GM19238 (cell line): ENCODE measurements at regions not wholly inside any gene's neighbourhood (a gene's known extent, or its start where the extent isn't known, plus 50 kb on each side); places are given as distances from the start of the nearest gene placed in this dataset.

ENCODE experiments used
- DNase-seq: peaks from one replicate; pipeline ENCODE4 v3.0.0; 2011; ENCODE audit warnings: low spot score; ENCODE audit not compliant: insufficient read length

DNA sequence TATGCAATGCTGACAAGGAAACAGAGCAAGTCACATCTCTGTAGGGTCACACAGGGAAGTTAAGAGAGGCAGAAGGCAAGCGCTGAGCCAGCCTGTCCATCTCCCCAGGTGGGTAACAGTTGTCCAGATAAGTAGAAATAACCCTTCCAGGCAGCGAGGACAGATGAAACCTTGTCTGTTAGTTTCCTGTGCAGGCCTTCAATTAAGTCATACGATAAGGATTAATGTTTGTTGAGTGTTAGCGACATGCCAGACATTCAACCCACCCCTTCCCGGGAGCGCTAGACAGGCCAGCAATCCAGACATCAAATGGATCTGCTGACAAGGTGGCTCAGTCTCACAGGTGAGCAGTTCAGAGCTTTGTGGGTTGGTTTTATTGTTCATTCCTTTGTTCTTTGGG lies 221.5 kb upstream of the FMN2 start:
- DNase-seq, result no peak

DNA sequence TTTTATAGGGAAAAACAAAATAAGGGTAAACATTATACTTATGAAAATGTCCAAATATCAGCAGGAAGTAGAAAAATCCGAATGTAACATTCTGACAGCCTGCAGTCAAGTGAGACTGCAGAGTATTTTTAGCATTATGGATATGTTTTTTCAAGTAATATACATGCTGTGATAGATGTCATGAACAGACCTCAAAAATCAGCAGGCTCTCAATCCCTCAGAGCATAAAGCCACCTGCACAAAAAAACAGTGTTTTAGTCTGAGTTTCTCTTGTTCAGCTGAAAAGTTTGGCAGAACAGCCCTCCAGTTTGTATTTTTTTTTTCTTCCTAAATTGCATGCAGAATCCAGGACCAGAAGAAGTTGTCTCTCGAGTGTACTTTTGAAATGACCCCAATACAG lies 219.1 kb upstream of the FMN2 start:
- no peak for DNase-seq

DNA sequence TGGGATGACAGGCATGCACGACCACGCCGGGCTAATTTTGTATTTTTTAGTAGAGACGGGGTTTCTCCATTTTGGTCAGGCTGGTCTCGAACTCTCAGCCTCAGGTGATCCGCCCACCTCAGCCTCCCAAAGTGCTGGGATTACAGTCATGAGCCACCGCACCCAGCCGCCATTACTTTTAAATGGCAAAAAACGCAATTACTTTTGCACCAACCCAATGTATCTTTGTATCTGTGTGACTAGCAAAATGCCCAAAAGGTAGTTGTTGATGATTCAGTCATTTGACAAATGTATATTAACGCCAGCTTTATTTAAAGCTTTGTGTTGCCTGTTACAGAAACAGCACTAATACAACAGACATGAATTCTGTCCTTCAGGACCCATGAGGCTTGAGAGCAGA lies 216.9 kb upstream of the FMN2 start:
- DNase-seq, result no peak

DNA sequence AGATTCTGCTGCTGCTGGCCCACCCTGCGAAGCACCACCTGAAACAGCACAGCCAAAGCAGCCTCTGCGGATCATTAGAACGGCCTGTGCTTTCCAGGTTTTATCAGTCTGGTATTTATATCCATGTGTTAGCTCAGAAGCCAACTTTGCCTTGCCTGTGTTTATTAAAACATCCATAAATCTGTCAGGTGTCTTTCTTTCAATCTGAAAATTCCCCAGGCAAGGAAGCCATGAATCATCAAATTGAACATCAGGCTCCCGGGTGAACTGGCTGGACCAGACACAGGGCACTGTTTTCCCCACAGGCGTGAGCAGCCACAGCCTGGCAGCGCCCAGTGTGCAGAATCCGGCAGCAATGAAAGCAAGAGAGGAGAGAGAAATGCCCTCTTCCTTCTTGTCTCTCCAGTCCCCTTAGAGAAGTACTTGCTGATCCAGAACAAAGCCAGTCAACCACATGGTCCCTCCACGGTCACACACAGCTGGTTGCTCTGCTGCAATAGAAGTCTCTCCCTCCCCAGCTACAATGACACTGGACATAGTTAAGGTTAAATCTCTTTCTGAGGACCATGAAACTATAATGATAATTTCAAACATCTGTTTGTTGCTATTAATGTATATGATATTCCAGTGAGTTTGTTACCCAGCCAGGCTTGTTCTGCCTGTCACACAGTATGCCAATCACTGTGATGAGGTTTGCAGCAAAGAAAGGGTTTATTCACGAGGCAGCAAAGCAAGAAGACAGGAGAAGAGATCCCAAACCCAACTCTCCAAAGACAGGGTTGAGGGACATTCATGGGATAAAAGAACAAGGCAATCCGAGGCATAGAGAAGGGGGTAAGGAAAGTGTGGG lies 212.1 kb upstream of the FMN2 start:
- DNase-seq, result no peak

DNA sequence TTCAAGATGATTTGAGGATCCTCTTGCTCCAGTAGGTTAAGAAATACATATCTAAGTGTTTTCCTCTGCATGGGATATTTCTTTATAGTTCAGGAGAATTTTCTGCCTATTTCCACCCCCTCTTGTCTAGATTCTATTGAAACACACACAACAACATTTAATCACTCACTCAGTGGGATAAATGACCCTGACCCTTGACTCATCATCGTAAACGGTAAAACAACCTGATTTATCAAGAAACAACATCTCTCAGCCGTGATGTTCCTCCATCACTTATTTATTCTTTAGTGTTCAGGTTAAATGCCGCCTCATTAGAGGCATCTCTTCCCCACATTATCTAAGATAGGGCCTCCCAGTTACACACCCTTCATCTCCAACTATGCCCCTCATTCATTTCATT lies 208.7 kb upstream of the FMN2 start:
- no peak for DNase-seq

DNA sequence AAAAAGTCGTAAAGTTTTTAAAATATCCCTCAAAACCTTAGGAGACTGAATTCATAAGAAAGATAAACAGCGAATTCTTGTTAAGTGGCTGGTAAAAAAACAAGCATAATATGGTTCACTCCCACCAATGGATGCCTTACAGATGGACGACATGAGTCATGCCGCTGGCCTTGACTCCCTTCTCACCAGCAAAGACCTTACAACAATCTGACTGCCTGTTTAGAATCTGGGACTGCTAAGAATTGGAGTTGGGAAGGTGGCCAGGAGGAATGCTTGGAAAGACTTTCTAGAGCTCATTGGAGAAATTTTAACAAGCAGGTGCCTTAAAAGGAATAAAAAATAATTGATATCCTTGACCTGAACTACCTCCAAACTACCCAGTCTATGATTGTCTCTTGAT lies 206.9 kb upstream of the FMN2 start:
- DNase-seq, result no peak

DNA sequence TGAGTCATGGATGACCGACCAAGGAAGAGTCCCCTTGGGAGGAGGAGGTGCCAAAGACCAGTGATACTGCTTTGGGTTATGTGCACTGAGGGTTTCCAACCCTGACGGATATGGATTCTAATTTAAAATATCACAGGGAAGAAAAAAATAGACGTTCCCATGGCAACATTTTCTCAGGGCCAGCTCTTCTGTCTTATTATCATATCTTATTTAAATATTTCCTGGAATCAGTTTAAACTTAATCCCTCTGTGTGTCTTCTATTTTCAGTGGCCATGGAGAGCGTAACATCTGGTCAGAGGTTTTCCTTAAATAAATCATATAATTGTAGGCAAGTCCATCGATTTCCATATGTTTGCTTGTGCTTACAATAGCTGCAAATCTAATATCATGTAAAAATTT lies 205.4 kb upstream of the FMN2 start:
- DNase-seq, result no peak

DNA sequence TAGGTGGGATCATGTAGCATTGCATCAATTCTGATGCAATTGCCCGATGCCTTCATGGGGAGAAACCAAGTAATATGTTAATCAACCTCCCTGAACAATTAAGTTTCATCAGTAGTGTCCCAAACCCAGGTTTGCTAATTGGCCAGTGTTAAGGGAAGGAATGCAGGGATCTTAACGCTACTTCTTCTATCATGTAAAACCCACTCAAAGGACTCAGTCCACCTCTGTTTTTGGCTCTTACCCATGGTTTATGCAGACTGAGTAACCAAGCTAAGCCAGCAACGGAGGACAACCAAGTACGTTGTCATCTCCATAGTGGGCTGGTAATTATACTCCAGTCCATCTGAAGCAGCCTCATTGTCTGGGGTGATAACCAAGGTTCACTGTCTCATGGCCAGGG lies 203.0 kb upstream of the FMN2 start:
- DNase-seq, result no peak

DNA sequence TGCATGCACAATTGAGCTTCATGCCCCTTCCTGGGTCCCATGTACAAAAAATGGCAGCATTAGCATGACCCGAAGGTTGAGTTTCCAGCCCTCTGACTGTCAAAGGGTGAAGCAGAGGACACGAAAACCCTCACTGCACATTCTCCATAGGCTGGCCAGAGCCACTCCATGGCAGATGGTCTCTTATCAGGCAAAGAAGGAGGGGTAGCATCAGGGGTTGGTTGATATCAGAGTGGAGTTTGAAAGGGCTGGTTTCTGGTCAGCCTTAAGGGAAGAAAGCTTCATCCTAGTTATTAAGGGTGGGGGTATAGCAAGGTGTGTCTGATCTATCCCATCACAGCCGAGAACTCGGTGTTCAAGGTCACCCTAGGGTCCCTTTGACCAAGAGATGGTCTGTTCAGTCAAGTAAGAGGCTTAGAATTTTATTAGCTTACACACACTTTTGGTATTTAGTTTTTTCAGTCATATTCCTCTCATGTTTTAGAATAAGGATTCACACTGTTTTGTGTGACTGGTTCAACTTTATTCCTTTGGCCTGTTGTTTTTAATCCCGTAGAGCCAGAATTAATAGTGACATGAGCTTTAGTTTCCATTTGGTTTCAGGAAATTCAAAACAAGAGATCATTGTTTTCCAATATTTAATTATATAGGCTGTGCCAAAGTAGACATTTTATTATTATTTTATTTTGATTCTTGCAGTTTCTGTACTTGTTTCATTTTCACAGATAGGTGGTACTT lies 199.9 kb upstream of the FMN2 start:
- DNase-seq, result no peak

DNA sequence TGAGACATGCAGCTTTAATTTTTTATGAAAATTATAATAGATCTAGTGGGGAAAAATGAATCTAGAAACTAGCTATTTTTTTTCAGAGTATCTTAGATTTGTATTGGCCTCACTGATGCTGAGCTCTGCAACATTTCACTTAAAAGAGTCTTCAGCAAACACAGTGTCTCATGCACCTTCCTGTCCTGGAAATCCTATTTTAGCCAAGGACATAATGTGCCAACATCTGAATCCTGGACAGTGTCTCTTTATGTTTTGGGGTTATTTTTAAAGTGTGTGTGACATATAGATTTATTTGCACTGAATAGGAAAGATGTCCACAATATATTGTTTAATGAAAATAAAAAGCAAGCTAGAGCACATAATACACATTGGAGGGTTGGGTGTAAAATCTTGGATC lies 199.1 kb upstream of the FMN2 start:
- no peak for DNase-seq

DNA sequence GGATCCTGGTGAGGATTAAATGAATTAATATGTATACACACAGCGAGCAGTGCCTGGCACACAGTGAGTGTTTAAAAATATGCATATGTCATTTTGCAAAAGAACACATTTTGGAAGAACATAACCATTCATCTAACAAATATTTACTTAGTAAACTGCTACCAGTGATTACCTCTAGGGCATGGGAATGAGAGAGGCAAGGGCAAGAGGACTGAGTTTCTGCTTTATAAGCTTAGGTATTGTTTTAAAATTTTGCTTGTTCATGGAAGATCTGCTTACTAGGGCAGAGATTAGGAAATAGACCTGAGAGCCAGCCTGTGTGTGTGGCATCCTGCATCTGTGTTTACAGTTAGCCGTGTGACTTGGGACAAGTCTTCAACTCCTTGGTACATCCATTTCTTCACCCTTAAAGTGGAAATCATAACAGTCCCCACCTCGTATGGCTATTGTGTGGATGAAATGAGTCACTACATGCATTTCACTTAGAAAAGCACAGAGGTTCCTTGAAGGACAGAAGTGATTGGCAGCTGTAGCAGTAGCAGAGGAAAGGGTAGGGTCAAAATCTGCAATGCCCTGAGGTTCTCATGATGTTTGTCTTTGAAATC lies 198.5 kb upstream of the FMN2 start:
- DNase-seq, result no peak

DNA sequence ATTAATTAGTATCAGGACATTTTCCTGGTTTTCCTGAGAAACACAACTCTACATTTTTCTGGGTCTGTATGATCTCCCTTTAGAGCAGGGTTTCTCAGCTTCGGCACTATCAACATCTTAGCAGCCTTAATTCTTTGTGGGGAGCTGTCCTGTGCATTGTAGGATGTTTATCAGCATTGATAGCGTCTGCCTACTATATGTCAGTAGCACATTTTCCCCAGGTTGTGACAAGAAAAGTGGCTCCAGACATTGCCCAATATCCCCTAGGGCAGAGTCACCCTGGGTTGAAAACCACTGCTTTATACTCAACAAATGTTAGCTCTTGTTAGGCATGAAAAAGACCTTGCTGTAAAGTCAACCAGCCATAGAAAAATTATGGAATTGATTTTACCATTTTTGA lies 195.1 kb upstream of the FMN2 start:
- no peak for DNase-seq

DNA sequence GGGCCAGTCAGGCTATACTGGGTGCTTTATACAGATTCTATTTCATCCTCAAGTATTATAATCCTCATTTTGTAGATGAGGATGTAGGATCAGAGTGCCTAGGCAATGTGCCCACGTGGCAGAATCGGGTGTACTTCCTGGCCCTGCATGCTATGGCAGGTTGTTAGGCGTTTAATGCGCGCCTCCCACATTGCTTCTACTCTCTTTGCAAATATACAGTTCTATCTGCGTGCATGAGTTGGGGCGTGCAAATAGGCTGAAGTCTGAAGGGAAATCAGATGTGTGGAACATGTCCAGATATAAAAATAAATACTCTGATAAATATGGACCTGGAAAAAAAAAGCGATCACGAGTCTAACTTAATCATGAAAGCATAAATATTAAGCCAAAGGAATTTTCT lies 194.7 kb upstream of the FMN2 start:
- DNase-seq, result no peak

DNA sequence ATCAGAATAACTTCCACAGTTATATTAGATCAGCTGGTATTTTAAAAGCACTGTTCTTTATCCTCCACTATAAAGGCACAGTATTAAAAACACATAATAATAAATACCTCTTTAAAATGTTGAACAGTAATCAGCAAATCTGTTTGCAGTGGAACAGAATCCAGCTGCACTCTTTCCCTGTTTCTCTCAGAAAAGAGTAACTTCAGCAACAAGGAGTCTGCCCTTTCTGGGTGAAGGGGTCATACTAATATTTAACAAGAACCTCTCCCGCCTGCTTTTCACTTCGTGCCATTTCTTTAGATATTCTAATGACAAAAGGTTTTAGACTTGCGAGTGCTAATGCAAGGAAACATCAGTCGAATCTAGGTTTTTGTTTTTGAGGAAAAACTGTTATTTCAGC lies 194.2 kb upstream of the FMN2 start:
- no peak for DNase-seq

DNA sequence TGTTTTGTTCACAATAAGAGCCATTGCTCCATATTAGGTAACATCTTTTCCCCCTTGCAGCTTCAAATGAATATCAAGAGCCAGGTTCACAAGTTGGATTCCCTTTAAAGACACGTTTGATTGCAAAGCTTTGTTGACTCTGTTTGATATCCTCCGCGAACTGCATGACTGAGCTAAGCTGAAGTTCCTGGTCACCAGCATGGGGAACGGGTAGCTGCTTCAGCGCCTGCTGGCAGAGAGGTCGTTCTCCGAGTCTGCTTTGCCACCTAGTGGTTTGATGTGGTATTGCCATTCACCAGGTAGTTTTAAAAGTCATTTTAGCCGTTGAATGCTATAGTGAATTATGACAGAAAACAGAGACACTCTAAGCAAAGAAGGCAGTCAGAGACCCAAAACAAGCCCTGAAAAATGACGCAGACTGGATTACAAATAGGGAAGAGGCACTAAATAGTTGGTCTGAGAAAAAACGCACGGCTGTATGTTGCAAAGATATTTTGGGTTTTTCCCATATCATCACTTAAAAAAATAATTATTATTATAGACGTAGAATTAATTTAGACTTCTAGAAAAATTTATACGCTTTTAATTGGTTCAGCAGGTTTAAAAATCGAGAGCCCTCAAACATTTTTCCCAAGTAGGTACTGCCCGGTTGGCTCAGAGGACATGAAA lies 193.5 kb upstream of the FMN2 start:
- peak; percentile 48 for DNase-seq

DNA sequence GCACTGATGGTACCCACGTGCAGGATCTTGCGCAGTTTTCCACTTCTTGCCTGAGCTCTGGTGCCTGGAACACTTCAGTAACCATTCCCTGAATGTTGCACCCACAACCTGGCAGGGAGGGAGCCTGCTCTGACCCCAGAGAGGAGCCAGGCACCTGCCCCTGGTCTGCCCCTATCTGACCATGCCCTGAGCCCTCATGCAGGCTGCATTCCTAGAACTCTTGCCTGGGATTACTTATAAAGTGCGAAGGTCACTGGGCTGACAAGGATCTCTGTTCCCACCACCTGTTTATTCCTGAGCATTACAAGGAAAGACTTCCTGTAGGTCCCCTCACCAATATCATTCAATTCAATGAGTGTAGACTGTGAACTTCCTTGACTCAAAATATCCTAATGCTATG lies 191.9 kb upstream of the FMN2 start:
- no peak for DNase-seq

DNA sequence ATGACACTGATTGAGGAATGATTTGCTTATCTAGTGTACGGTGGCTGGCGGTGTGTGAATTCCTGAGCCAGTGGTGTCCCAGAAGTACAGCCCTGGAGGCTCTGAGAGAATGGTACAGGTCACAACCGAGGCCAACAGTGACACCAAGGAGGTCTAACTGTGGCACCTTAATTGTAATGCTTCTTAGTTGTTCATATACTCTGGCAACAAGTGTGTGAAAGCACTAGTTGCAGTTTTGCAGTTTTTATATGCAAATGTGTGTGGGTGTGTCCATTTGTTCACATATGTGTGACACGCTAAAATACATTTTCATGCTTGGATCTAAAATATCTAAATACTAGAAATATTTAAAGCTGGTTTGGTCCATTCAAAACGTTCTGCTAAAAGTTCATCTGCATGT lies 185.3 kb upstream of the FMN2 start:
- no peak for DNase-seq

DNA sequence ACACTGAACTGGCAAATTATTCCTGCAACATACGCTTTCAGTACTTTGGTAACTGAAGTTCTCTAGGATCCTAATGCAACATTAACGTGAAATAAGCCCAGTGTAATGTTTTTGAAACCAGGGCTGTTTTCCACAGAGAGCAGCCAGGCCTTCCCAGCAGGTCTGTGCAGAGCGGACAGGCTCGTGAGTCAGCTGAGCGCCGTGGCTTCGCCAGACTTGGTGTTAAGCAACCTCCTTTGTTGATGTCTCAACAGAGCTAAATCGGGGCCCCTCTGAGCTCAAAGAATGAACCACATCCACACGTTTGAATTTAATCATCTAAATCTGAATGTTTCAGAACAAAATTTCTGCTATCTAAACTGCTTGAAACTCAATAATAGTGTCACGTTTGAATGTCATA lies 181.8 kb upstream of the FMN2 start:
- DNase-seq, result no peak

DNA sequence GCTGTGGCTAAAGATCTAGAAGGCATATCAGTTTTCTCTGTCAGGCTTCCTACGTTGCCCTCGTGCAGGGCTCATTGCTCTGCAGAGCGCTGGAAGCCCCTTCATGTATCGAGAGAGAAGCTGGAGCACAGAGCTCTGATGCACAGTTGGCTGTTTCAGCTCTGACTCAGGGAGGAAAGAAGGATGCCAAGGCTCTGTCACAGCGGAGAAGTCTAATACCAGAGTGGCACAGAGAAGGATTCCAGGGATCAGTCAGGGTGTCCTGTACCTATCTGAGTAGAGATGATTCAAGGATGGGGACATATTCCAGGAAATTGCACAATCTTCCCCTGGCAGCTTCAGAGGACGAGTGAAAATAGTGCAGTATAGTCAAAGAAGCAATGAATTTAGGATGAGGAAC lies 179.2 kb upstream of the FMN2 start:
- no peak for DNase-seq

DNA sequence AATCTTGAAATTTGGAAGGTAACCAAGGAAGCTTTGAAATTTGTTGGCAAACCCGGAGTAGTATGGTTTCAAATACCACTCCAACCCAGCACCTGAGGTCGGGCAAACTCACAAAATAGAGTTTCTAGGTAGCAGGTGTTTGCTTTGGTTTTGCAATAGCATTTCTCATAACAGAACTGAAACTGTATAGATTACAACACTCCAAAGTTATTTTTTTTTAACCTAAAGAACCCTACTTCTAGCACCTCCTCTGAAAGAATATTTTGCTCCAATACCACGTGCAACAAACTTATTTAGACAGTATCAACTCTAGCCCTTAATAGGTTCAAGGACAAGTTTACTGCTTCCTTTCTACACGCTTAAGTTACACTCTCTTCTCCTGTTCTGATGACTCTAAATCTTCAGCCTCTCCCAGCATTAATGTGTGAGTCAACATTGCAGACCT lies 178.5 kb upstream of the FMN2 start:
- no peak for DNase-seq

DNA sequence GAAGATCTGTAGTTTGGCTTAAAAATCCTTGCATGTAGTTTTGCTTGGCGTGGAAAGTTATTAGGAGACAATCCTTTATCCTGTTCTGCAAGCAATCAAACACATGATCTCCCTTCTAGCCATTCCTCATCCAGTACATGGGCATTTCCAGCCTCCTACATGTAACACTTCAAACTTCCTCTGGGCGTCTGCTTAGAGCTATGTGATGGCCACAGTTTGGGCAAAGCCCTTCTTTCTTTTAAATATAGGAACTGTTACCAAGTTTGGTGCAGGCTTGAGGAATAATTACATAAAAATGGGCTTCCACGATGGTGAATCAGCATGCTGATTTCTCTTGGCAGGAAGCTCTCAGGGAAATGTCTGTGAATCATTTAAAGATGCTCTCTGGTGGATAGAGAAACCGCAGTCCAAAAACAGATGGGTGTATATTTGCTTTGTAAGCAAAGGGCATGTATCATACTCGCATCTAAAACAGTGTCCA lies 176.9 kb upstream of the FMN2 start:
- DNase-seq, result no peak

DNA sequence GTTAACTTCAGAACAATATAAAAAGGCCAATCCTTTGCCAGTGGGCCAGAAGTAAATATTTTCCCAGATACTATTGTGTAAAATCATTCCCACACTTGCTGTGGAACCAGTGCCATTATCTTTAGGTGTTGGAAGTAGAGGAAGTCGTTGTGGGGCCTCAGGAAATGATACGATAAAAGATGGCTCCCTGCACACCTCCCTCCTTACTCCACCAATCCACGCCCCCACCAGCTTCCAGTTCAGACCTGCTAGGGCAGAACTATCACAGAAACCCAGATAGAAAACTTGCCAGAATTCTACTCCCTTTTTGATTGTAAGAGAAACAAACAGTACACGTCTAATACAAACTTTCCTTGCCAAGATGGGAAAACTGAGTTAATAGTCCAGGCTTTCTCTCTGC lies 173.0 kb upstream of the FMN2 start:
- no peak for DNase-seq
